Endodermal cell (in vitro differentiated cells): ENCODE measurements at regions not wholly inside any gene's neighbourhood (a gene's known extent, or its start where the extent isn't known, plus 50 kb on each side); places are given as distances from the start of the nearest gene placed in this dataset.
A peak's percentile ranks its signal among the peaks of the same experiment; 100 is the strongest.

Experiments
- DNase-seq: peaks from one replicate; pipeline ENCODE4 v3.0.0-alpha.2; 2017
- H3K27ac ChIP-seq: 2 replicates; pipeline ENCODE4 v1.5.1; 2013; ENCODE audit warnings: mild to moderate bottlenecking, low read depth, low read length, moderate library complexity
- H3K27me3 ChIP-seq: 2 replicates; pipeline ENCODE4 v1.6.1; 2013; ENCODE audit warnings: mild to moderate bottlenecking, low read length, moderate library complexity; ENCODE audit not compliant: insufficient read depth, control insufficient read depth, poor library complexity, severe bottlenecking
- H3K36me3 ChIP-seq: 2 replicates; pipeline ENCODE4 v1.7.0; 2013; ENCODE audit warnings: mild to moderate bottlenecking, low read length, moderate library complexity; ENCODE audit not compliant: control insufficient read depth, insufficient read depth
- H3K4me1 ChIP-seq: one replicate; pipeline ENCODE4 v1.7.0; 2013; ENCODE audit warnings: low read length; ENCODE audit not compliant: control insufficient read depth, insufficient read depth
- H3K4me3 ChIP-seq: 2 replicates; pipeline ENCODE4 v1.5.1; 2013; ENCODE audit warnings: mild to moderate bottlenecking, low read length, moderate library complexity
- H3K9ac ChIP-seq: 2 replicates; pipeline ENCODE4 v1.6.1; 2013; ENCODE audit warnings: mild to moderate bottlenecking, low read length, moderate library complexity; ENCODE audit not compliant: poor library complexity, severe bottlenecking; ENCODE audit errors: extremely low read depth
- H3K9me3 ChIP-seq: 2 replicates; pipeline ENCODE4 v1.6.1; 2013; ENCODE audit warnings: mild to moderate bottlenecking, low read length, moderate library complexity; ENCODE audit not compliant: control insufficient read depth
- H3K27ac Mint-ChIP-seq: 2 replicates; pipeline ENCODE4 v1.8.0; 2020; ENCODE audit warnings: mixed read lengths
- H3K27me3 Mint-ChIP-seq: 2 replicates; pipeline ENCODE4 v1.8.0; 2021; ENCODE audit warnings: mild to moderate bottlenecking, mixed read lengths; ENCODE audit not compliant: insufficient read depth
- H3K36me3 Mint-ChIP-seq: 2 replicates; pipeline ENCODE4 v1.8.0; 2020; ENCODE audit warnings: low read depth, mixed read lengths
- H3K4me1 Mint-ChIP-seq: 2 replicates; pipeline ENCODE4 v1.8.0; 2020; ENCODE audit warnings: mixed read lengths
- H3K4me3 Mint-ChIP-seq: 2 replicates; pipeline ENCODE4 v1.8.0; 2020; ENCODE audit warnings: mild to moderate bottlenecking, moderate library complexity, mixed read lengths
- H3K9me3 Mint-ChIP-seq: 2 replicates; pipeline ENCODE4 v1.8.0; 2020; ENCODE audit warnings: mild to moderate bottlenecking, mixed read lengths
- WGBS, 2 experiments: methylation state at CpG; one replicate each; pipeline versions ENCODE4 v1.1.5 to v1.1.7; 2013; ENCODE audit warnings: missing lambda C conversion rate in 2 of 2, mixed read lengths in 1 of 2; ENCODE audit not compliant: insufficient coverage in 1 of 2, insufficient read length in 1 of 2; 5-methylcytosine and 5-hydroxymethylcytosine counted together
- TF ChIP-seq, protein P1 (sequence below): fragments of 200-600 bp; sonication (generic); conservative IDR thresholded peaks from 2 replicates; pipeline ENCODE4 v1.5.0; 2021; ENCODE audit warnings: antibody characterized with exemption, mild to moderate bottlenecking

DNA sequence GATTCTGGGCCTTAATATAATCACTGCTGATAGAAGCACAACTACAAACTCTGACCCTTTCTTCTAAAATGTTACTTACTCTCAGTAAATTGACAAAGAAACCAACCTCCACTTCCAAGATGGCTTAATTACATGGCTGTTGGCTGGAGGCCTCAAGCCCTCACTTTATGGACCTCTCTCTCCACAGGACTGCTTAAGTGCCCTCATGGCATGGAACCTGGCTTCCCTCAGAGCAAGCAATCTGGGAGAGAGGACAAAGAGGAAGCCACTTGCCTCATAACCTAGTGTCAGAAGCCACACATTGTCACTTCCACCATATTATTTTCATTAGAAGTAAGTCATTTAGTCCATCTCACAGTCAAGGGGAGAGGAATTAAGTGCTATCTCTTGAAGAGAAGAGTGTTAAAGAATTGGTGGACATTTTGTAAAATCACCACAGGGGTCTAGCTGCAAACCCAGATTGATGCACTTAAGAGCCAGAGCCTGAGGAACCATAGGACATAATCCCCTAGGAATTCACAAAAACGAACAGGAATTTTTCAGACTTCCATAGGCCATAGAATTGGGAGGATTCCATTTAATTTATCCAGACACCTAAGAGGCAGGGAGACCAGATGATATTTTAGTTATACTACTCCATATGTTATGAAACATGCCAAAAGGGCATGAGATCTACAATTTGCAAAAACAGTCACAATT, 97.5 kb upstream of the TNFSF4 start:
- H3K4me3 ChIP-seq: peak overlapping the region; percentile 37
- no peaks in the 10 kb centered on the region for H3K27me3 ChIP-seq
- Mint-ChIP-seq H3K9me3 (peaks cover 5% of the 10 kb centered on the region), H3K27me3 (no peaks in the 10 kb centered on the region), H3K4me3 (no peak overlapping the region), H3K36me3 (no peaks in the 10 kb centered on the region), H3K4me1 (peaks cover 37% of the 10 kb centered on the region), H3K27ac (peak overlapping the region; percentile 21)
- TF ChIP-seq, protein P1, sequence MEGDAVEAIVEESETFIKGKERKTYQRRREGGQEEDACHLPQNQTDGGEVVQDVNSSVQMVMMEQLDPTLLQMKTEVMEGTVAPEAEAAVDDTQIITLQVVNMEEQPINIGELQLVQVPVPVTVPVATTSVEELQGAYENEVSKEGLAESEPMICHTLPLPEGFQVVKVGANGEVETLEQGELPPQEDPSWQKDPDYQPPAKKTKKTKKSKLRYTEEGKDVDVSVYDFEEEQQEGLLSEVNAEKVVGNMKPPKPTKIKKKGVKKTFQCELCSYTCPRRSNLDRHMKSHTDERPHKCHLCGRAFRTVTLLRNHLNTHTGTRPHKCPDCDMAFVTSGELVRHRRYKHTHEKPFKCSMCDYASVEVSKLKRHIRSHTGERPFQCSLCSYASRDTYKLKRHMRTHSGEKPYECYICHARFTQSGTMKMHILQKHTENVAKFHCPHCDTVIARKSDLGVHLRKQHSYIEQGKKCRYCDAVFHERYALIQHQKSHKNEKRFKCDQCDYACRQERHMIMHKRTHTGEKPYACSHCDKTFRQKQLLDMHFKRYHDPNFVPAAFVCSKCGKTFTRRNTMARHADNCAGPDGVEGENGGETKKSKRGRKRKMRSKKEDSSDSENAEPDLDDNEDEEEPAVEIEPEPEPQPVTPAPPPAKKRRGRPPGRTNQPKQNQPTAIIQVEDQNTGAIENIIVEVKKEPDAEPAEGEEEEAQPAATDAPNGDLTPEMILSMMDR: no peak
- DNase-seq: no peak
- H3K9ac ChIP-seq: no peak overlapping the region
- WGBS, 2 experiments: 85% methylated on average over 1 of the region's 1 CpG; no CpG with 5 or more reads in 1 of the 2 experiments
- H3K4me1 ChIP-seq: peaks cover 17% of the 10 kb centered on the region
- no peak overlapping the region for H3K27ac ChIP-seq
- no peaks in the 10 kb centered on the region for H3K36me3 ChIP-seq
- peaks cover 8% of the 10 kb centered on the region for H3K9me3 ChIP-seq

DNA sequence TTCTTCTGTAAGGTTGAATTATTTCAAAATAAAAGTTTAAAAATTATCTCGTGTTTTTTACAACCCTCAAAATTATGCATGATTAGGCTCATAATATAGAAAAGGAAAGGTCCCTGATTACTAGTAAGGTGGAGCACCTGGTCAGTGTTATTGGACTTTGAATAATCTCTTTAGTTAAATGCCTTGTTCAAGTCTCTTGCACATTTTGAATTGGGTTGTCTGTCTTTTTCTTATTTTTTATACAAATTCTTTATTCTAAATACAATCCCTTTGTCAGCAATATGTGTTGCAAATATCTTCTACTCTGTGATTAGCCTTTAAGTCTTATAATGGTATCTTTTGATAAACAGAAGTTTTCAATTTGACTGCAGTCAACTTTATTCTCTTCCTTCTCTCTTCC, 100.7 kb upstream of the TNFSF4 start:
- Histone ChIP-seq H3K27ac (no peak overlapping the region), H3K9ac (no peak overlapping the region), H3K4me1 (peaks cover 8% of the 10 kb centered on the region), H3K9me3 (peaks cover 14% of the 10 kb centered on the region), H3K36me3 (no peaks in the 10 kb centered on the region), H3K4me3 (no peak overlapping the region), H3K27me3 (no peaks in the 10 kb centered on the region)
- WGBS, 2 experiments: 88% methylated on average over 1 of the region's 1 CpG; no CpG with 5 or more reads in 1 of the 2 experiments
- Mint-ChIP-seq H3K4me3 (no peak overlapping the region), H3K36me3 (no peaks in the 10 kb centered on the region), H3K9me3 (peaks cover 9% of the 10 kb centered on the region), H3K4me1 (peaks cover 17% of the 10 kb centered on the region), H3K27me3 (no peaks in the 10 kb centered on the region), H3K27ac (no peak overlapping the region)
- no peak for DNase-seq
- TF ChIP-seq, protein P1: no peak

- Histone ChIP-seq H3K4me1 (no peaks in the 10 kb centered on the region), H3K9ac (no peak overlapping the region), H3K9me3 (peaks cover 12% of the 10 kb centered on the region), H3K4me3 (no peak overlapping the region), H3K27ac (no peak overlapping the region), H3K27me3 (no peaks in the 10 kb centered on the region), H3K36me3 (no peaks in the 10 kb centered on the region)
- no peak for DNase-seq
- Mint-ChIP-seq H3K4me1 (peaks cover 1% of the 10 kb centered on the region), H3K27me3 (no peaks in the 10 kb centered on the region), H3K4me3 (no peak overlapping the region), H3K36me3 (no peaks in the 10 kb centered on the region), H3K9me3 (peaks cover 10% of the 10 kb centered on the region), H3K27ac (no peak overlapping the region)
- TF ChIP-seq, protein P1: no peak
- 100% methylated on average over 1 of the region's 1 CpG for WGBS, 2 experiments
These were observed 107.5 kb upstream of the TNFSF4 start for GRCh38 chr1:173314656-173315055.
